Heart right ventricle (tissue), 16 donors: ENCODE measurements at regions not wholly inside any gene's neighbourhood (a gene's known extent, or its start where the extent isn't known, plus 50 kb on each side); places are given as distances from the start of the nearest gene placed in this dataset.

Source experiments
- ATAC-seq, 8 donors: fragments of 200-7000 bp; cut with Tn5 transposase; one replicate each; pipeline ENCODE4 v1.9.1; 2020; ENCODE audit warnings: mild to moderate bottlenecking in 8 of 8, moderate library complexity in 8 of 8, moderate number of reproducible peaks in 1 of 8
- DNase-seq, 2 donors: peaks; one replicate each; pipeline ENCODE4 v3.0.0-alpha.2; 2020
- H3K27ac ChIP-seq, 10 donors: fragments of 200-600 bp; sonication (generic) in 2 of 10; one replicate each; pipeline versions ENCODE4 v1.5.0 to v1.8.0; 2020 to 2022; ENCODE audit warnings: mild to moderate bottlenecking in 3 of 10
- H3K27me3 ChIP-seq, 7 donors: fragments of 200-600 bp; one replicate each; pipeline ENCODE4 v1.8.0; 2021 to 2022; ENCODE audit warnings: mild to moderate bottlenecking in 2 of 7
- H3K36me3 ChIP-seq, 9 donors: fragments of 200-600 bp; sonication (generic) in 1 of 9; one replicate each; pipeline versions ENCODE4 v1.5.0 to v1.8.0; 2020 to 2022; ENCODE audit warnings: mild to moderate bottlenecking in 2 of 9
- H3K4me1 ChIP-seq, 9 donors: fragments of 200-600 bp; sonication (generic) in 1 of 9; one replicate each; pipeline versions ENCODE4 v1.5.0 to v1.8.0; 2020 to 2022; ENCODE audit warnings: mild to moderate bottlenecking in 4 of 9
- H3K4me3 ChIP-seq, 10 donors: fragments of 200-600 bp; sonication (generic) in 2 of 10; one replicate each; pipeline versions ENCODE4 v1.5.0 to v1.8.0; 2020 to 2022; ENCODE audit warnings: mild to moderate bottlenecking in 7 of 10, moderate library complexity in 2 of 10
- H3K9me3 ChIP-seq, 11 donors: fragments of 200-600 bp in 10 of 11; sonication (generic) in 2 of 11; one replicate each; pipeline versions ENCODE4 v1.5.0 to v1.8.0; 2013 to 2022; ENCODE audit warnings: mild to moderate bottlenecking in 2 of 11, control low read depth in 1 of 11, moderate library complexity in 1 of 11
- WGBS, 2 donors: extraction: QIAGEN DNeasy Blood & Tissue Kit; methylation state at CpG; one replicate each; pipeline ENCODE4 v1.1.7; 2013; ENCODE audit warnings: inconsistent platforms in 1 of 2; 5-methylcytosine and 5-hydroxymethylcytosine counted together
- intact Hi-C, 10 donors: fragments of 100-400 bp; cut with DNase I; formaldehyde crosslinking; loops; one replicate each; pipeline versions ENCODE4 v1.11.1 to v1.14.2; 2022
- TF ChIP-seq, protein P1 (sequence below), 9 donors: fragments of 200-600 bp; sonication (generic) in 2 of 9; IDR thresholded peaks; one replicate each; pipeline versions ENCODE4 v1.5.0 to v1.8.0; 2021 to 2022; ENCODE audit warnings: antibody characterized with exemption in 9 of 9, mild to moderate bottlenecking in 5 of 9, moderate library complexity in 1 of 9
- donor health status: Arrhythmogenic right ventricular cardiomyopathy.
- donor health status: ischemic (EF 13 %, LVEDD 7.1; RV severe dilation, severe dysfunction).
- donor health status: healthy with polysubstance abuse.
- donor health status: DM: no; HTN: yes; CAD: no.
- donor health status: DM: no; HTN: no; CAD: no.
- donor health status: ischemic (EF 25% LVEDD 6.9; RV normal size, moderate dysfunction).
- donor health status: ischemic (EF 25% LVEDD 5.7; RV mildly dilated, moderate dysfunction).
- donor health status: healthy.
- donor health status: DM: yes; HTN: yes; CAD: no.
- donor health status: Ischemic cardiomyopathy.
- donor health status: ischemic (EF 35%, LVEDD 5.7; RV mildly dilated, moderate dysfunction).
- donor health status: nonischemic (EF 11% LVEDD 7.7; RV severe dilation, severe dysfunction).
- donor health status: DM: yes; HTN: yes; CAD: no.
- donor health status: PGD.
- donor health status: ischemic (EF 29% LVEDD 5.4; RV normal size, mild dysfunction).
- donor health status: nonischemic (EF 23%, LVEDD 6.1; RV moderate dilation, normal function).

DNA sequence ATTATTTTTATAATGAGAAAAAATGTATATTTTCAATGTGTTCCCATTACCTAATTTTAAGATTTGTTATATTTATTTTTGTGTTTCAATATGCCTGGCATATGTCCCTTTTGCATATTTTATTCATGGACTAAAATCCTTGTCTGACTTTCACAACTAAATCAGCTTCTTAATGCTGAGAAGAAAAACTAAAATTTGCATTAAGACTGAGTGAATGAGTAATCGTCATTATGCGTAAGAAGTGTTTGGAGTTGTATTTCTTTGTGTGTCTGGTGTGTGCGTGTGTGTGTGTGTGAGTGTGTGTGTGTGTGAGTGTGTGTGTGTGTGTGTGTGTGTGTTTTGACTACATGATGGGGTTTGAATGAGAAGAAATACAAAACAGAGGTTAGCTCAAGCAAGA is 201.7 kb upstream of the SP8 start:
- ATAC-seq: no peak
- Histone ChIP-seq H3K4me1 (no peaks in the 10 kb centered on the region), H3K36me3 (no peaks in the 10 kb centered on the region), H3K9me3 (peaks cover 0 to 13% (median 3%) of the 10 kb centered on the region in 11 donors), H3K27me3 (no peaks in the 10 kb centered on the region), H3K27ac (no peak overlapping the region), H3K4me3 (no peak overlapping the region)
- no peak for DNase-seq
- intact Hi-C loops: no loop called here
- 89 to 91% methylated on average over 3 of the region's 3 CpGs for WGBS, 2 donors
- TF ChIP-seq, protein P1, sequence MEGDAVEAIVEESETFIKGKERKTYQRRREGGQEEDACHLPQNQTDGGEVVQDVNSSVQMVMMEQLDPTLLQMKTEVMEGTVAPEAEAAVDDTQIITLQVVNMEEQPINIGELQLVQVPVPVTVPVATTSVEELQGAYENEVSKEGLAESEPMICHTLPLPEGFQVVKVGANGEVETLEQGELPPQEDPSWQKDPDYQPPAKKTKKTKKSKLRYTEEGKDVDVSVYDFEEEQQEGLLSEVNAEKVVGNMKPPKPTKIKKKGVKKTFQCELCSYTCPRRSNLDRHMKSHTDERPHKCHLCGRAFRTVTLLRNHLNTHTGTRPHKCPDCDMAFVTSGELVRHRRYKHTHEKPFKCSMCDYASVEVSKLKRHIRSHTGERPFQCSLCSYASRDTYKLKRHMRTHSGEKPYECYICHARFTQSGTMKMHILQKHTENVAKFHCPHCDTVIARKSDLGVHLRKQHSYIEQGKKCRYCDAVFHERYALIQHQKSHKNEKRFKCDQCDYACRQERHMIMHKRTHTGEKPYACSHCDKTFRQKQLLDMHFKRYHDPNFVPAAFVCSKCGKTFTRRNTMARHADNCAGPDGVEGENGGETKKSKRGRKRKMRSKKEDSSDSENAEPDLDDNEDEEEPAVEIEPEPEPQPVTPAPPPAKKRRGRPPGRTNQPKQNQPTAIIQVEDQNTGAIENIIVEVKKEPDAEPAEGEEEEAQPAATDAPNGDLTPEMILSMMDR (IDR thresholded peaks at IDR 0.05): no peak

DNA sequence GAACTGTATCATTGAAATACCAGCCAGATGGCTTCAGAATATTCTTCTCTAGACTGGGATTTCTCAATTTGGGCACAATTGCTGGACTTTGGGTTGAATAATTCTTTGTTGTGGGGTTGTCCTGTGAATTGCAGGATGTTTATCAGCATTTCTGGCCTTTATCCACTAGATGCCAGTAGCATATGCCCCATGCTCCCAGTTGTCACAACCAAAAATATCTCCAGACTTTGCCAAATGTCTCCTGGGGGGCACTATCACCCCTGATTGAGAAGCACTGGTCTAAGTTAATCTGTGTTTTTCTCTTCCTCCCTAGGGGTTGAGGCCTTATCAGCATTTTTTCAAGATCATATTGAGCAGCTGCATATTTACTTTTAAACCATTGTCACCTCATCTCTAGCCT is 204.9 kb upstream of the SP8 start:
- Histone ChIP-seq H3K9me3 (peaks cover 0 to 24% (median 6%) of the 10 kb centered on the region in 11 donors), H3K4me1 (no peaks in the 10 kb centered on the region), H3K27me3 (no peaks in the 10 kb centered on the region), H3K27ac (no peak overlapping the region), H3K36me3 (no peaks in the 10 kb centered on the region), H3K4me3 (no peak overlapping the region)
- DNase-seq: no peak
- intact Hi-C loops: no loop called here
- ATAC-seq: no peak
- TF ChIP-seq, protein P1 (IDR thresholded peaks at IDR 0.05): no peak

DNA sequence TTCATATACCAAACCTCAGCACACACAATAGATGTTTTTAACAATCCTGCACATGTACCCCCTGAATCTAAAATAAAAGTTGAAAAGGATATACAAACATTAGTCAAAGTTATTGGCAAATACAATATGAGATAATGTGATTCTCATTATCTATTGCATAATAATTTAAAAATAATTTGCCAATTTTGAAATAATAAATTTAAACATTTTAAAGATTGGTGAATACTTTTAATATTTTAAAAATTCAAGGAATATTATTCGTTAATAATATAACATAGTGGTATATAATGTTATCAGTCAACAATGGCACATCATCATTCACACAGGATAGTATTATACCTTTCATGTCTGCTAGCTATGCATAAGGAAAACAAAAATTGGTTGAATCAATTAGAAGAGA is 207.0 kb upstream of the SP8 start:
- Histone ChIP-seq H3K36me3 (no peaks in the 10 kb centered on the region), H3K4me1 (no peaks in the 10 kb centered on the region), H3K27me3 (no peaks in the 10 kb centered on the region), H3K4me3 (no peak overlapping the region), H3K27ac (no peak overlapping the region), H3K9me3 (peaks cover 0 to 24% (median 6%) of the 10 kb centered on the region in 11 donors)
- ATAC-seq (no peak), DNase-seq (no peak)
- WGBS, 2 donors: 39 to 80% methylated on average over 1 of the region's 1 CpG
- intact Hi-C loops: no loop called here
- TF ChIP-seq, protein P1 (IDR thresholded peaks at IDR 0.05): no peak

DNA sequence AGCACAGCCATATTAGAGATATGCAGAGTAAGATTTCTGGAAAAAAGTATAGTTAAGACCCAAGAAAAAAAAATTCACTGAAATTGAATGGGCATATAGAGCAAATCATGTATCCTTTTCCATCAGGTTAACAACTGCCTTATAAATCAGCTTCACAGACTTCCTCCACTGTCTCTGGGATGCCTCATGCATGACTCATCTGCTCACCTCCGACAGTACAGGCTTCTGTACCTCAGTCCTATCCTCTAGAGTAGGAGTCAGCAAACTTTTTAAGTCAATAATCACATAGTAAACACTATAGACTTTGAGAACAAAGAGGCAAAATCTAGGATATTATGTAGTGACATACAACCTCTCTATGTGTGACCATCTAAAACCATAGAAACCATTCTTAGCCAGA is 211.6 kb upstream of the SP8 start:
- TF ChIP-seq, protein P1 (IDR thresholded peaks at IDR 0.05): no peak
- intact Hi-C loops: no loop called here
- Histone ChIP-seq H3K4me1 (no peaks in the 10 kb centered on the region), H3K9me3 (peaks cover 0 to 18% (median 0%) of the 10 kb centered on the region in 11 donors), H3K36me3 (no peaks in the 10 kb centered on the region), H3K4me3 (no peak overlapping the region), H3K27ac (no peak overlapping the region), H3K27me3 (no peaks in the 10 kb centered on the region)
- 12 to 30% methylated on average over 1 of the region's 1 CpG for WGBS, 2 donors
- ATAC-seq (no peak), DNase-seq (no peak)

DNA sequence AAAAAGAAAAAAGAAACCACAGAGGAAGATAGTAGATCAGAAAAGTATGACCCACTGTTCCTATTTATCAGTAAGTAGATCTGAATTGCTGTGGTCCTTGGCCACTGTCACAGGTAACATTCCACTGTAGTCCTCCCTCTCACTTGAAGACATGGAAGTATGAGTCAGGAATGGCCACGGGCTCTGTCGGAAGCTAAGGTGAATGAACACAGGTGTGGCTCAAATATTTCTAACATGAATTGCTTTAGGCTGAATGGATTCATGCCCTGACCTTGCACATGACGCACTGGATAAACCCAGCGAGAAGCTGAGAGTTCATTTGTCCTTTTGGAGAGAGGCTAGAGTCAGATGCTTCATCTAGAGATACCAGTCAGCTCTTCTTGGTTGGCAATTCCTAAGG is 224.5 kb upstream of the SP8 start:
- Histone ChIP-seq H3K27me3 (no peaks in the 10 kb centered on the region), H3K36me3 (no peaks in the 10 kb centered on the region), H3K4me1 (no peaks in the 10 kb centered on the region), H3K9me3 (peaks cover 0 to 28% (median 0%) of the 10 kb centered on the region in 11 donors), H3K27ac (no peak overlapping the region), H3K4me3 (no peak overlapping the region)
- no peak for ATAC-seq
- TF ChIP-seq, protein P1 (IDR thresholded peaks at IDR 0.05): no peak
- no peak for DNase-seq
- WGBS, 2 donors: 84 to 86% methylated on average over 4 of the region's 4 CpGs
- intact Hi-C loops: no loop called here
